GM18498 (cell line): ENCODE measurements at regions not wholly inside any gene's neighbourhood (a gene's known extent, or its start where the extent isn't known, plus 50 kb on each side); places are given as distances from the start of the nearest gene placed in this dataset.

Experiments
- ATAC-seq: cut with Tn5 transposase; IDR thresholded peaks from one replicate; pipeline ENCODE4 v1.9.1; 2021; ENCODE audit warnings: mild to moderate bottlenecking, moderate library complexity; ENCODE audit not compliant: unreplicated experiment

DNA sequence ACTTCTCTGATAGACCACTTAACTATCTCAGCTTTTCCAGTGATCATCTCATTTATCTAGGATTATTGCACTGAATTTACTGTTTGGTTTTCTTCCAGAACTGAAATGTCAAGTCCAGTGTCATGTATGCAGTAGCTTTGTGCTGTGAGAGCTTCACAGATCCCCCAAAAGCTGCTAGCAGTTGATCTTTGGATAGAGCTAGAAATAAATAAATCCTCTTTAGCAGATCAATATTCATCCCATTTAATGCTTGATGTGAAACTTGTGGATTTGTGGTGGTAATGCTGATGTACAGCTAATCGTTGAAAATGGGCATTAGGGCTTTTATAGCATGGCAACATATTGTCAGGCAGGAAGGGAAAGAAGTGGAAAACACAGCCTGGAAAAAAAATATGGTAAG is 509.6 kb upstream of the FAM241A start:
- ATAC-seq = no peak

DNA sequence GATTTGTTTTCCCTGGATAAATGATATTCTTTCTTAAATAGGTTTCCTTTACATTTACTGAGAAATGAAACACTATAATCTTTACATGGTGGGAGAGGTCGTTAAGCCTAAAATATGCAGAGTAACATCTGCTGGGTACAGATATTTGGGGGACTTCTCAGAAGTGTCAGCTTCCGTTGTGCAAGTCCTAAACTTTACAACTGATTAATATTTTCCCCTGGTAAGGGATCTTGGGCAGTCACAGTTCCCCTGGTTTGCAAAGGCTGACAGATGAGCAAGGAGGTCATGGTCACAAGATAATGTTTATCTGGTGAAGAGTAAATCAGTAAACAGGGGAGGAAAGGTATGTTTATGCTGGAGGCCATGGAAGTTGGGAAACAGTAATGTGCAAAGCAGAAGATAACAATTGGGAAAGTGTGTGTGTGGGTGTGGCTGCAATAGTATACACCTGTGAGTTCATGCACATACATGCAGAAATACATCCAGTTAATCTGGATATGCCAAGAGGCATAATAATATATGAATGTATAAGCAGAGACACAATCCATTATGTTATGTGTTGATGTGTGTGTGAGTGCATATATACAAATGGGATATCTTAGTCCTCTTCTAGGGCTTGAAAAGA is 508.2 kb upstream of the FAM241A start:
- no peak for ATAC-seq

DNA sequence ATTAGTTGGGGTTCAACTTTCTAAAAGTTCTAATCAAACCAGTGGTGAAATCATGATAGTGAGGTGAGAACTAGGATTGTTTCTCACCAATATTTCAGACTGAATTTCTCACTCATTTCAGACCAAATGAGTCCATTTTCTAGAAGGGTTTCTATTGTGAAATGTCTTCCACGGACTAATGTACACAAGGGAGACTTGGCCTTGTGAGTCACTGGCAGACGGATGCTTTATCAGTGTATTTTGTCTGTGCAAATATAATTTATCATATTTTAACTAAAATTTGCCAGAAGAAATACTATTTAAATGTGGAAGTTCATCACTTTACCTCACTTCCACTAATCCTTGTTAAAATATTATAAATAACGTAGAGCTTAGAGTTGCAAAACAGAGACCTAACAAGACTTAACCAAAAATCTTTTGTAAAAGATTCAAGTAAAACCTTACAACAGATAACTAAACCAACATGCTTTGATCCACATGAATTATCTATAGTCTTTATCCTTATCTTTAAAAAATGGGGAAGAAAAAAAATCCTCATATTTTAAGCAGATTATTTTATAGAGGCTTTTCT is 506.0 kb upstream of the FAM241A start:
- ATAC-seq = no peak

- no peak for ATAC-seq
Observed at GRCh38 chr4:111639876-111640275, 505.4 kb upstream of the FAM241A start.

- ATAC-seq = peak; percentile 99
Observed at GRCh38 chr4:111641813-111642579, 503.3 kb upstream of the FAM241A start.

DNA sequence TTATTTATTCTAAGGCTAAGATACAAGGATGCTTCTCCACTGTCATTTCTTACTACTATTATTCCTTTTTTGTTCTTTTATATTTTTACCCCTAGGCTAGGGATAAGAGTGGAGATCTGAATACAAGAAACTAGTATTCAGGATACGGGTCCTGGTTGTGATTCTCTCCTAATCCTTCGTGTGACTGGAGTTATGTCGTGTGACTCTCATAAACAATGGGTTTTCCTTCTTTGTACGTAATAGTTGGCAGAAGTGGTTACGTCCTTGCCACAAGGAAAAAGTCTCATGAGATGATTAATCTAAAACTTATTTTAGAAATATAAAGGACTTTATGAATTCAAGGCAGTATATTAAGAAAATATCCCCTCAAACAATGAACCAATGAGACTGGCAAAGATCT is 497.2 kb upstream of the FAM241A start:
- no peak for ATAC-seq

DNA sequence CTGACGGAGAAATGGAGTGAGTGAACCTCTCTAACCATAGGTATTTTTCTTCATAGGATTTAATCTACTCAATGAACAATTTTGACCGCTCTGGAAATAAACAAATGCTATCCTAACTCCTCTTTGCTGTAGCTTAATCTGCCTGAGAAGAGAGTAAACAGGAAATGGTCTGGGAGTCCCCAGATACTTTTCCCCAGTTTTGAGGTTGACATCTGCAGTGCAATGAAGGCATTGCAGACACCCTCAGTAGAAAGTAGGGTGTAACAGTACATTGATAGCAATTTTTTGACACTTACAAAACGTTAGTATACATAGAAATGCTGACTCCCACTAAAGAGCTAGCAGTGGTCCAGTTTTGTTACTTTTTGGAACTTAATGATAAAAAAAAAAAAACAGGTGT is 495.9 kb upstream of the FAM241A start:
- ATAC-seq = peak; percentile 63

DNA sequence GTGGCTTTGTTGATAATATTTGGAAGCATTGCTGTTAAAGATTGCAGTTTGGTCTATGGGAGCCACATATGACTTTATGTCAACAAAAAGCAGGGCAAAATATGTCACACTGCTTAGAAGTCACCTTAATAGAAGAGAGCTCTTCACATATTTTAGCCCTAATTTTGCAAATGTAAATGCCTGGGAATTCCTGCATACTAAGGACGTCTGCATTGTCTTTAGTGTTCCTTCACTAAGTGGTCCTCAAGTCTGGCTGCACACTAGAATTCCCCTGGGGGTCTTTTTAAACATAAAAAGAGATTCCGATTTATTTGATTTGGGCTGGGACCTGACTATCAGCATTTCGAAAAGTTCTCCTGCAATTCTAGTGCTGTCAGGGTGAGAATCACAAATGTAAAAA is 495.1 kb upstream of the FAM241A start:
- ATAC-seq = no peak

- ATAC-seq = no peak
Observed at GRCh38 chr4:111650674-111651086, 494.6 kb upstream of the FAM241A start.

- ATAC-seq = no peak
Observed at GRCh38 chr4:111652236-111652635, 493.0 kb upstream of the FAM241A start.

GRCh38 chr4:111652986-111653385 is 492.3 kb upstream of the FAM241A start:
- ATAC-seq = no peak

DNA sequence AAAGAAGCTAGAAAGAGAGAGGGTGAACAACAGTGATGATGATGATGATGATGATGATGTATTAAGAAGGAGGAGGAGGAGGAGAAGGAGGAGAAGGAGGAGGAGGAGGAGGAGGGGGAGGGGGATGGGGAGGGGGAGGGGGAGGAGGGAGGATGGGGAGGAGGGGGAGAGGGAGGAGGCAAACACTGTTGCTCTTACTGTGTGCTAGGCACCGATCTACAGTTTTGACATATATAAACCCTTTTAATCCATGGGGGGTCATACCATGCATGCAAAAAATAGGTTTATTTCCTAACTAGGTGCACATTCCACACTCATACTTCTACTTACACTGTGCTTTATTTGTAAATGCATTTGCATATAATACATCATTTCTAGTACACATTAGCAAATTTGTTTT is 482.8 kb upstream of the FAM241A start:
- ATAC-seq = no peak

DNA sequence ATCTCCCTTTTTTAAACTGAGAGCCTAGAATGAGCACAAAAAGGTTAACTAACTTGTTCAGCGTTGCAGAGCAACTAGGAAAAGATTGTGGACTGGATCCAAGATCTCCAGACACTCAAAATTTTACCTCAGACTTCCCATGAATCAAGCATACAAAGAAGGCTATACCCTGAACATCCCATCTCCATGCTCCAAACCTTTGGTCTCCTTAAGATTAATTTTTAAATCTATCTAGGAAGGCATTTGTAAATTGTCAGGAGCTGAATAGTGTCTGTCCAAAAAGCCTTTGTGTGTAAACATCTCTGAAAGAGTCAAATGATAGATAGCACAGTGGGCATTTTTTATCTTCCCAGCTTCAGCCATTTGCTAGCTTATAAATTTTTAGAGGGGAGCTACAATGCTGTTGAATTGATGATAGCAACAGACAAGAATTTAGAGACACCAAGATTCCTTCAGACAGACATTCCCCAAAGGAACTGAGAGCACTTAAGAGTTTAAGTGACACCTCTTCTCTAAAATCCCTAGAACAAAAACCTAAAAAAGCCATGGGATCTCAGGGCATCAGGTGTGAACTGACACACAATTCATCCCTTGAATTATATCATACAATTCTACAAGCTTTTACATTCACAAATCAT is 480.8 kb upstream of the FAM241A start:
- ATAC-seq = no peak

DNA sequence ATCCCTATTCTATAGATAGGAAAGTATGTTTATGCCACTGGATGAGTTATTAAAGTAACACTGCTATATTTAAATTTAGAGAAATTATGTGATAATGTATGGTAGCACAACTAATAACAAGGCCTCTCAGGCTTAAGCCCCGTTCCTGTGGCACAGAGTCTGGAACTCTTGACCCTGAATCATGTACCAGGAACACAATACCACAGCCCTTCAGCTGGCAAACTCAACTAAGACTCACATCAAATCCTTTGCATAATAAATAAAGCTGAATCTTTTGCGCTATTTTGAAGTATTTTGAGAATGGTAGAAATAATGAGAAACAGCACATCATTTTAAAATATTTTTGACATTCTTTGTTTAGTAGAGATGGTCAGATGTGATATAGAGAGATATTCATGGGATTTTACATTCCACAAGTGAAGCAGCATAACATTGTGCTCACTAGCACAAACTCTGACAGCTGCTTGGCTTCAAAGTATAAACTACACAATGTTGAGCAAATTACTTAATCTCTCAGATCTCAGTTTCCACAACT is 478.4 kb upstream of the FAM241A start:
- no peak for ATAC-seq

GRCh38 chr4:111671756-111672155 is 473.5 kb upstream of the FAM241A start:
- no peak for ATAC-seq

DNA sequence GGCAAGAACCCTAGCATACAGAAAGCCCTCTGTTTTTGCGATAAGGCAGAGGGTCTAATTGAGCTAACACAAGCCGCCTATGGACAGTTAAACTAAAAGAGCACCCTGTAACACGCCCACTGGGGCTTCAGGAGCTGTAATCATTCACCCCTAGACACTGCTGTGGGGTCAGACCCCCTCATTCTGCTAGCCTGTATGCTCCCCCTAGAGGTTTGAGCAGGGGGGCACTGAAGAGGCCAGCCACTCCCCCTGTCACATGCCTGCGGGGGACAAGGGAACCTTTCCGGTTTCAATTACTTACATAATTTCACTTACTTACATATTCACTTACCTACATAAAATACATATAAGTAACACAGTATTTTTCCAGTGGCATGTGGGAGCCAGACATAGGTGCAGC is 469.5 kb upstream of the FAM241A start:
- ATAC-seq = no peak

GRCh38 chr4:111676533-111676932 is 468.7 kb upstream of the FAM241A start:
- no peak for ATAC-seq

- ATAC-seq = no peak
Observed at GRCh38 chr4:111678479-111678878, 466.8 kb upstream of the FAM241A start.

GRCh38 chr4:111678908-111679307 is 466.3 kb upstream of the FAM241A start:
- ATAC-seq = no peak

DNA sequence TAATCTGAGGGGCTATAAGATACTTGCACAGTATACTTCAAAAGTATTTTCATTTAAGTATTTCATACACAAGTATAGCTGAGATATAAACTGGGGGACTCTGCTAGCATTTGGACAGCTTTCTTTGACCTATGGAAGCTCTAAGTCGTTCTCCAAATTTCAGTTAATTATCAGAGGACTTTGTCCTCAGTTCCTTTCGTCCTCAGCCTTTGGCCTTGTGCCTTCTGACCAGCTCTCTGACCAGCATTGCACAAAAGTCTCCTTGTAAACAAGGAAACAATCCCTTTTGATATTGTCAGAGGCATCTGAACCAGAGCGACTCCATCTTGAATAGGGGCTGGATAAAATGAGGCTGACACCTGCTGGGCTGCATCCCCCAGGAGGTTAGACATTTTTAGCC is 464.0 kb upstream of the FAM241A start:
- no peak for ATAC-seq

DNA sequence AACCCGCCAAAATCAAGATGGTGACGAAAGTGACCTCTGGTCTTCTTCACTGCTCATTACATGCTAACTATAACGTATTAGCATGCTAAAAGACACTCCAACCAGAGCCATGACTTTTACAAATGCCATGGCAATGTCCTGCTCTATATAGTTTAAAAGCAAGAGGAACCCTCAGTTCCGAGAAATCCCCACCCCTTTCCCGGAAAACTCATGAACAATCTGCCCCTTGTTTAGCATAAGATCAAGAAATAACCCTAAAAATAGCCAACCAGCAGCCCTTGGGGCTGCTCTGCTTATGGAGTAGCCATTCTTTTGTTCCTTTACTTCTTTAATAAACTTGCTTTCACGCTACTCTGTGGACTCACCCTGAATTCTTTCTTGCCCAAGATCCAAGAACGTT is 463.5 kb upstream of the FAM241A start:
- ATAC-seq = no peak

- ATAC-seq = no peak
Observed at GRCh38 chr4:111685205-111685604, 460.0 kb upstream of the FAM241A start.
